ENCODE measurements at regions not wholly inside any gene's neighbourhood (a gene's known extent, or its start where the extent isn't known, plus 50 kb on each side); places are given as distances from the start of the nearest gene placed in this dataset.

DNA sequence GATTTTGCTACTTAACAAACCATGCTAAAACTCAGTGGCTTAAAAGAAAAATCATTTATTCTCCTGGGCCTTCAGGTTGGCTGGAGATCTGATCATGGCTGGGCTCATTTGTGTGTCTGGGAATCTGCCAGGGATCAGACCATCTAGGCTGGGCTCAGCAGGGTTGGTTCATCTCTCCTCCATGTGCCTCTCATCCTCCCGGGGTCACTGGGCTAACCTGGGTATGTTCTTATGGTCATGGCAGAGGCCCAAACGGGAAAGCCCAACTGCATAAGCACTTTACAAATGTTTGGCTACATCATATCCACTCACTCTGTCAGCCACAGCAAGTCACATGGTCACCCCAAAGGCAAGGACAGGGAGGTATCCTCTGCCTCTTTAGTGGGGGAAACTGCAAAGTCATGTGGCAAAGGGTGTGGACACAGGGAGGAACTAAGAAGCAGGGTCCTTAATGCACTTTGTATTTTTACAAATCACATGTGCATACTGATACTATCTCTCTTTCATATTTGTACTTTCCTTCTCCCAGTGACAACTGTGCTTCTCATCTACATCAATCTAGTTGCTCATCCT, 231.4 kb downstream of the BUB3 start:
- TF ChIP-seq RARB (CRISPR knock-in tag; IDR thresholded peaks at IDR 0.05), result no peak
- TF ChIP-seq GLIS3 (CRISPR knock-in tag; IDR thresholded peaks at IDR 0.05), result no peak
- no peak for ATAC-seq

DNA sequence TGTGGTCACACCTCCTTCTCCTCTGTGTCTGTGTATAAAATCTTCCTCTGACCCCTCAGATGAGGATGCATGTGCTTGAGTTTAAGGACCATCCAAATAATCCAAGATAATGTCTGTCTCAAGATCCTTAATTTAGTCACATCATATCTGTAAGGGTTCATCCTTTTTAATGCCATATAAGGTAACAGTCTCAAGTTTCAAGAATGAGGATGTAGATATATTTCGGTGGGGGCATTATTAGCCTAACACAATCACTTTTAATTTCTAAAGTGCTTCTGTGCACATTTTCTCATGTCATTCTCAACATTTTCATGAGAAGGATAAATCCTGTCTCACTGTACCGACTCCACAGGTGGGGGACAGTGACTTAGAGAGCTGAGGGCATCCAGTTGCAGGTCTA, 235.3 kb downstream of the BUB3 start:
- no peak for TF ChIP-seq ZFP3 (CRISPR knock-in tag; IDR thresholded peaks at IDR 0.05)
- no peak for TF ChIP-seq ZNF565 (CRISPR knock-in tag; conservative IDR thresholded peaks at IDR 0.05; ENCODE audit: low read depth)
- no peak for TF ChIP-seq ZC3H10 (CRISPR knock-in tag; IDR thresholded peaks at IDR 0.05)
- no peak for TF ChIP-seq OSR1 (CRISPR knock-in tag; IDR thresholded peaks at IDR 0.05)
- TF ChIP-seq, protein P1, sequence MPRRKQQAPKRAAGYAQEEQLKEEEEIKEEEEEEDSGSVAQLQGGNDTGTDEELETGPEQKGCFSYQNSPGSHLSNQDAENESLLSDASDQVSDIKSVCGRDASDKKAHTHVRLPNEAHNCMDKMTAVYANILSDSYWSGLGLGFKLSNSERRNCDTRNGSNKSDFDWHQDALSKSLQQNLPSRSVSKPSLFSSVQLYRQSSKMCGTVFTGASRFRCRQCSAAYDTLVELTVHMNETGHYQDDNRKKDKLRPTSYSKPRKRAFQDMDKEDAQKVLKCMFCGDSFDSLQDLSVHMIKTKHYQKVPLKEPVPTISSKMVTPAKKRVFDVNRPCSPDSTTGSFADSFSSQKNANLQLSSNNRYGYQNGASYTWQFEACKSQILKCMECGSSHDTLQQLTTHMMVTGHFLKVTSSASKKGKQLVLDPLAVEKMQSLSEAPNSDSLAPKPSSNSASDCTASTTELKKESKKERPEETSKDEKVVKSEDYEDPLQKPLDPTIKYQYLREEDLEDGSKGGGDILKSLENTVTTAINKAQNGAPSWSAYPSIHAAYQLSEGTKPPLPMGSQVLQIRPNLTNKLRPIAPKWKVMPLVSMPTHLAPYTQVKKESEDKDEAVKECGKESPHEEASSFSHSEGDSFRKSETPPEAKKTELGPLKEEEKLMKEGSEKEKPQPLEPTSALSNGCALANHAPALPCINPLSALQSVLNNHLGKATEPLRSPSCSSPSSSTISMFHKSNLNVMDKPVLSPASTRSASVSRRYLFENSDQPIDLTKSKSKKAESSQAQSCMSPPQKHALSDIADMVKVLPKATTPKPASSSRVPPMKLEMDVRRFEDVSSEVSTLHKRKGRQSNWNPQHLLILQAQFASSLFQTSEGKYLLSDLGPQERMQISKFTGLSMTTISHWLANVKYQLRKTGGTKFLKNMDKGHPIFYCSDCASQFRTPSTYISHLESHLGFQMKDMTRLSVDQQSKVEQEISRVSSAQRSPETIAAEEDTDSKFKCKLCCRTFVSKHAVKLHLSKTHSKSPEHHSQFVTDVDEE (CRISPR knock-in tag; IDR thresholded peaks at IDR 0.05), result no peak
- no peak for TF ChIP-seq POU6F1 (CRISPR knock-in tag; IDR thresholded peaks at IDR 0.05; ENCODE audit: borderline replicate concordance, low read depth)
- TF ChIP-seq, protein P2, sequence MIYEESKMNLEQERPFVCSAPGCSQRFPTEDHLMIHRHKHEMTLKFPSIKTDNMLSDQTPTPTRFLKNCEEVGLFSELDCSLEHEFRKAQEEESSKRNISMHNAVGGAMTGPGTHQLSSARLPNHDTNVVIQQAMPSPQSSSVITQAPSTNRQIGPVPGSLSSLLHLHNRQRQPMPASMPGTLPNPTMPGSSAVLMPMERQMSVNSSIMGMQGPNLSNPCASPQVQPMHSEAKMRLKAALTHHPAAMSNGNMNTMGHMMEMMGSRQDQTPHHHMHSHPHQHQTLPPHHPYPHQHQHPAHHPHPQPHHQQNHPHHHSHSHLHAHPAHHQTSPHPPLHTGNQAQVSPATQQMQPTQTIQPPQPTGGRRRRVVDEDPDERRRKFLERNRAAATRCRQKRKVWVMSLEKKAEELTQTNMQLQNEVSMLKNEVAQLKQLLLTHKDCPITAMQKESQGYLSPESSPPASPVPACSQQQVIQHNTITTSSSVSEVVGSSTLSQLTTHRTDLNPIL (CRISPR knock-in tag; IDR thresholded peaks at IDR 0.05; ENCODE audit: low read depth), result no peak
- no peak for TF ChIP-seq TOX (CRISPR knock-in tag; IDR thresholded peaks at IDR 0.05; ENCODE audit: borderline replicate concordance)
- no peak for TF ChIP-seq PPARA (CRISPR knock-in tag; IDR thresholded peaks at IDR 0.05; ENCODE audit: borderline replicate concordance)
- TF ChIP-seq TCF4 (CRISPR knock-in tag; IDR thresholded peaks at IDR 0.05; ENCODE audit: borderline replicate concordance), result no peak
- TF ChIP-seq ARNTL (CRISPR knock-in tag; IDR thresholded peaks at IDR 0.05; ENCODE audit: borderline replicate concordance, low read depth), result no peak
- TF ChIP-seq ZNF8 (CRISPR knock-in tag; IDR thresholded peaks at IDR 0.05), result no peak
- ATAC-seq, result no peak

- ATAC-seq, result no peak
- TF ChIP-seq GLIS3 (CRISPR knock-in tag; IDR thresholded peaks at IDR 0.05) (no peak), RARB (CRISPR knock-in tag; IDR thresholded peaks at IDR 0.05) (no peak), ZC3H10 (CRISPR knock-in tag; IDR thresholded peaks at IDR 0.05) (no peak), ISL1 (CRISPR knock-in tag; IDR thresholded peaks at IDR 0.05) (no peak), PPARA (CRISPR knock-in tag; IDR thresholded peaks at IDR 0.05; ENCODE audit: borderline replicate concordance) (no peak), POU6F1 (CRISPR knock-in tag; IDR thresholded peaks at IDR 0.05; ENCODE audit: borderline replicate concordance, low read depth) (no peak), ZFP3 (CRISPR knock-in tag; IDR thresholded peaks at IDR 0.05) (no peak), BACH2 (CRISPR knock-in tag; IDR thresholded peaks at IDR 0.05; ENCODE audit: borderline replicate concordance) (no peak), TCF4 (CRISPR knock-in tag; IDR thresholded peaks at IDR 0.05; ENCODE audit: borderline replicate concordance) (no peak), CSRNP3 (CRISPR knock-in tag; IDR thresholded peaks at IDR 0.05) (no peak), ZNF70 (CRISPR knock-in tag; IDR thresholded peaks at IDR 0.05) (no peak), ZFP30 (CRISPR knock-in tag; IDR thresholded peaks at IDR 0.05) (no peak), ZNF8 (CRISPR knock-in tag; IDR thresholded peaks at IDR 0.05) (no peak), ZNF565 (CRISPR knock-in tag; conservative IDR thresholded peaks at IDR 0.05; ENCODE audit: low read depth) (no peak), ARNTL (CRISPR knock-in tag; IDR thresholded peaks at IDR 0.05; ENCODE audit: borderline replicate concordance, low read depth) (no peak), PATZ1 (CRISPR knock-in tag; IDR thresholded peaks at IDR 0.05; ENCODE audit: borderline replicate concordance) (no peak), TOX (CRISPR knock-in tag; IDR thresholded peaks at IDR 0.05; ENCODE audit: borderline replicate concordance) (no peak)
- TF ChIP-seq, protein P2 (CRISPR knock-in tag; IDR thresholded peaks at IDR 0.05; ENCODE audit: low read depth), result no peak
- TF ChIP-seq, protein P1 (CRISPR knock-in tag; IDR thresholded peaks at IDR 0.05), result no peak
Observed at GRCh38 chr10:123390332-123390731, 236.1 kb downstream of the BUB3 start.

All from SK-N-SH treated with all-trans-retinoic acid at 6 μM for 48 hours (cell line).